Natural killer cell (primary cell): ENCODE measurements at regions not wholly inside any gene's neighbourhood (a gene's known extent, or its start where the extent isn't known, plus 50 kb on each side); places are given as distances from the start of the nearest gene placed in this dataset.

Experiments used
- ATAC-seq, 3 donors: fragments of 150-1000 bp in 2 of 3; fragments of 200-7000 bp in 1 of 3; cut with Tn5 transposase; 1 replicate in 1 of 3; 2 replicates in 2 of 3; pipeline ENCODE4 v1.10.0; 2021; ENCODE audit warnings: mild to moderate bottlenecking in 2 of 3, moderate library complexity in 2 of 3
- DNase-seq, 2 donors: peaks; one replicate each; pipeline versions ENCODE4 v3.0.0 to v3.0.0-alpha.2; 2013 to 2021; ENCODE audit warnings: mixed read lengths in 1 of 2
- H3K27ac ChIP-seq: one replicate; pipeline ENCODE4 v1.5.1; 2013; ENCODE audit warnings: mild to moderate bottlenecking, low read length
- H3K27me3 ChIP-seq: one replicate; pipeline ENCODE4 v1.6.1; 2013; ENCODE audit warnings: low read length; ENCODE audit not compliant: control insufficient read depth, insufficient read depth
- H3K36me3 ChIP-seq: one replicate; pipeline ENCODE4 v1.6.1; 2013; ENCODE audit warnings: low read length; ENCODE audit not compliant: control insufficient read depth, insufficient read depth
- H3K4me1 ChIP-seq: one replicate; pipeline ENCODE4 v1.6.1; 2013; ENCODE audit warnings: low read length; ENCODE audit not compliant: control insufficient read depth, insufficient read depth
- H3K4me3 ChIP-seq: one replicate; pipeline ENCODE4 v1.5.1; 2013; ENCODE audit warnings: low read length
- H3K9me3 ChIP-seq: one replicate; pipeline ENCODE4 v1.6.1; 2013; ENCODE audit warnings: low read length; ENCODE audit not compliant: control insufficient read depth, insufficient read depth
- H3K27ac Mint-ChIP-seq, 2 donors: one replicate each; pipeline ENCODE4 v1.8.0; 2022; ENCODE audit warnings: mild to moderate bottlenecking in 2 of 2, mixed read lengths in 2 of 2, moderate library complexity in 1 of 2
- H3K27me3 Mint-ChIP-seq, 2 donors: one replicate each; pipeline ENCODE4 v1.8.0; 2022; ENCODE audit warnings: low read depth in 2 of 2, mixed read lengths in 2 of 2
- H3K36me3 Mint-ChIP-seq: one replicate; pipeline ENCODE4 v1.8.0; 2022; ENCODE audit warnings: mixed read lengths
- H3K4me1 Mint-ChIP-seq, 2 donors: one replicate each; pipeline ENCODE4 v1.8.0; 2022; ENCODE audit warnings: mixed read lengths in 2 of 2
- H3K4me3 Mint-ChIP-seq: one replicate; pipeline ENCODE4 v1.8.0; 2022; ENCODE audit warnings: mild to moderate bottlenecking, moderate library complexity, mixed read lengths
- H3K9me3 Mint-ChIP-seq, 2 donors: one replicate each; pipeline ENCODE4 v1.8.0; 2022; ENCODE audit warnings: mixed read lengths in 2 of 2
- WGBS: methylation state at CpG from one replicate; pipeline ENCODE4 v1.1.7; 2013; ENCODE audit warnings: missing lambda C conversion rate; ENCODE audit not compliant: insufficient coverage; 5-methylcytosine and 5-hydroxymethylcytosine counted together
- intact Hi-C: fragments of 100-400 bp; cut with micrococcal nuclease; formaldehyde crosslinking; loops from one replicate; pipeline ENCODE4 v1.14.2; 2022
- TF ChIP-seq, protein P1 (sequence below): fragments of 200-600 bp; IDR thresholded peaks from one replicate; pipeline ENCODE4 v1.8.0; 2022; ENCODE audit warnings: antibody characterized with exemption

DNA sequence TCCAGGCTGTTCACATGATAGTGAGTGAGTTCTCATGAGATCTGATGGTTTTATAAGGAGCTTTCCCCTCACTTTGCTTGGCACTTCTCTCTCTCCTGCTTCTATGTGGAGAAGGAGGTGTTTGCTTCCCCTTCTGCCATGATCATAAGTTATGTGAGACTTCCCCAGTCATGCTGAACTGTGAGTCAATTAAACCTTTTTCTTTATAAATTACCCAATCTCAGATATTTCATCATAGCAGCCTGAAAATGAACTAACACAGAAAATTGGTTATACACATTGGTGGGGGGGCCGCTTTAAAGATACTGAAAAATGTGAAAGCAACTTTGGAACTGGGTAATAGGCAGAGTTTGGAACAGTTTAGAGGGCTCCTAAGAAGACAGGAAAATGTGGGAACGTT, 741.1 kb upstream of the LUZP2 start:
- ATAC-seq: no peak
- H3K27ac Mint-ChIP-seq: no peak overlapping the region
- no peaks in the 10 kb centered on the region for H3K4me1 Mint-ChIP-seq
- H3K9me3 Mint-ChIP-seq: no peaks in the 10 kb centered on the region
- whole genome bisulfite sequencing: 75% methylated on average over 2 of the region's 2 CpGs
- no peak for DNase-seq
- Histone ChIP-seq H3K27me3 (no peaks in the 10 kb centered on the region), H3K4me1 (no peaks in the 10 kb centered on the region), H3K9me3 (peaks cover 2% of the 10 kb centered on the region), H3K27ac (no peak overlapping the region), H3K4me3 (no peak overlapping the region), H3K36me3 (no peaks in the 10 kb centered on the region)
- H3K36me3 Mint-ChIP-seq: no peaks in the 10 kb centered on the region
- intact Hi-C loops: no loop called here
- no peak overlapping the region for H3K4me3 Mint-ChIP-seq
- H3K27me3 Mint-ChIP-seq: no peaks in the 10 kb centered on the region
- TF ChIP-seq, protein P1, sequence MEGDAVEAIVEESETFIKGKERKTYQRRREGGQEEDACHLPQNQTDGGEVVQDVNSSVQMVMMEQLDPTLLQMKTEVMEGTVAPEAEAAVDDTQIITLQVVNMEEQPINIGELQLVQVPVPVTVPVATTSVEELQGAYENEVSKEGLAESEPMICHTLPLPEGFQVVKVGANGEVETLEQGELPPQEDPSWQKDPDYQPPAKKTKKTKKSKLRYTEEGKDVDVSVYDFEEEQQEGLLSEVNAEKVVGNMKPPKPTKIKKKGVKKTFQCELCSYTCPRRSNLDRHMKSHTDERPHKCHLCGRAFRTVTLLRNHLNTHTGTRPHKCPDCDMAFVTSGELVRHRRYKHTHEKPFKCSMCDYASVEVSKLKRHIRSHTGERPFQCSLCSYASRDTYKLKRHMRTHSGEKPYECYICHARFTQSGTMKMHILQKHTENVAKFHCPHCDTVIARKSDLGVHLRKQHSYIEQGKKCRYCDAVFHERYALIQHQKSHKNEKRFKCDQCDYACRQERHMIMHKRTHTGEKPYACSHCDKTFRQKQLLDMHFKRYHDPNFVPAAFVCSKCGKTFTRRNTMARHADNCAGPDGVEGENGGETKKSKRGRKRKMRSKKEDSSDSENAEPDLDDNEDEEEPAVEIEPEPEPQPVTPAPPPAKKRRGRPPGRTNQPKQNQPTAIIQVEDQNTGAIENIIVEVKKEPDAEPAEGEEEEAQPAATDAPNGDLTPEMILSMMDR: no peak

DNA sequence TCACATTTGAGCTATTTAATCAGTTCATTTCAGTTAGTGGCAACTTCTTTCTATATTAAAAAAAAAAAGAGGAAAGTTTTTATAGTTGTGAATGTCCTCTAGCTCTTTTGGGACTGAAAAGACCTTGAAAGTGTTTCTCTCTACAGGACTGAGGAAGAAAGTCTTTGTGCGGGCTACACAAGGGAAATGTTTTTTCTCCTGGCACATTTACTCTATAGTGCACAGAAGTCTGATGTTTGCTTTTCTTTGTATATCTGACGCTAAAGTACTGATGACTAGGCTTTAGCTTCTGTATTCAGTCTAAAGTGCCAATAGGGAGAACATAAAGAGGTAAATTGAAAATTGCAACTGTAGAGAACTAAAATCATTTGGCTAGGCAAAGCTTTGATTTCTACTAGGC, 737.4 kb upstream of the LUZP2 start:
- TF ChIP-seq, protein P1: no peak
- Mint-ChIP-seq H3K4me1 (no peaks in the 10 kb centered on the region), H3K36me3 (no peaks in the 10 kb centered on the region), H3K4me3 (no peak overlapping the region), H3K27me3 (no peaks in the 10 kb centered on the region), H3K9me3 (peaks cover 0 to 2% of the 10 kb centered on the region in 2 donors), H3K27ac (no peak overlapping the region)
- Histone ChIP-seq H3K36me3 (no peaks in the 10 kb centered on the region), H3K4me3 (no peak overlapping the region), H3K27me3 (no peaks in the 10 kb centered on the region), H3K27ac (no peak overlapping the region), H3K4me1 (no peaks in the 10 kb centered on the region), H3K9me3 (peaks cover 2% of the 10 kb centered on the region)
- ATAC-seq (no peak), DNase-seq (no peak)
- 85% methylated on average over 2 of the region's 2 CpGs for WGBS
- intact Hi-C loops: no loop called here

DNA sequence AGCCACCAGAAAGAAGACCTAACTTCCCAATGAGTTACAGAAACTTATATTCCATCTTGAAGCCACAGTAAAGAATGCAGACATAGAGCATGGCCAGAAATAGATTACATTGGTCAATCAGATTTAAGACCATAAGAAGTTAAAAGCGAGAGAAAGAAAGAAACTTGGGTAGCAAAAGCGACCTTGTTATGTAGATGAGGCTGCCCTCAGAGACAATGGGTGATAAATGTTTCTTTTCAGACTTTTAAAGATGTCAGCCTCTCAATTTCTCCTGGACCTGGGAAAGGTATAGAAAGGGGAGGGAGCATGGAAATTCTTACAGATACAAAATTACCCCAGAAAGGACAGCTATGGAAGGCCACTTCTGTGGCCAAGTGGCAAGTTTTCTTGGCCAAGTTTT, 732.6 kb upstream of the LUZP2 start:
- 92% methylated on average over 2 of the region's 2 CpGs for WGBS
- H3K4me1 ChIP-seq: no peaks in the 10 kb centered on the region
- H3K9me3 Mint-ChIP-seq: peaks cover 0 to 2% of the 10 kb centered on the region in 2 donors
- ATAC-seq (no peak), DNase-seq (no peak)
- intact Hi-C loops: no loop called here
- H3K36me3 Mint-ChIP-seq: no peaks in the 10 kb centered on the region
- no peak overlapping the region for H3K4me3 ChIP-seq
- no peaks in the 10 kb centered on the region for H3K4me1 Mint-ChIP-seq
- H3K27ac ChIP-seq: no peak overlapping the region
- H3K9me3 ChIP-seq: no peaks in the 10 kb centered on the region
- no peaks in the 10 kb centered on the region for H3K27me3 ChIP-seq
- no peaks in the 10 kb centered on the region for H3K36me3 ChIP-seq
- no peaks in the 10 kb centered on the region for H3K27me3 Mint-ChIP-seq
- H3K4me3 Mint-ChIP-seq: no peak overlapping the region
- no peak overlapping the region for H3K27ac Mint-ChIP-seq
- TF ChIP-seq, protein P1: no peak

DNA sequence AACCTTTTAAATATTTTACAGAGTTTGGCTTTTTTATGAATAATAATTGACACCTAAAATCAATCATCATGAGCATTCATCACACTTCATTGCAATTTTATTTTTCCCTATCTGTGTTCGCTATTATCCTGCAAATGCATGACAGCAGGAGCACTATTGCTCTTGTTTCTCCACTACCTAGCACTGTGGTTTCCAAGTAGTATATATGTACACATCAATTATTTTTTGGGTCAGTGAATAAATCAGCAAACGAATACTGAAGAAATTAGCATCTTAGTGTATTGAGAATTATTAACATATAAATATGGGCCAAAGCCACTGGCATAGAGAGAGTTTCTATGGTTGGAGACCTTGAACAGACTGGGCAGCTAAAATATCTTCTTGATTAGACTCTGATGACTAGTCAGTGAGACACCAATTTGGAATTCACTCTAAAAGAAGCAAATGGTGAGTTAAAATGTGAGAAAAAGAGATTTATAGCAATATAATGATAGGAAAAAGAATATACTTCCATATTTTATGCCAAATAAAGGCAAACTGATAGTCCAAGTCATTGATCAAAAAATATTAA, 731.1 kb upstream of the LUZP2 start:
- no peaks in the 10 kb centered on the region for H3K9me3 ChIP-seq
- WGBS: 100% methylated on average over 1 of the region's 2 CpGs
- no peaks in the 10 kb centered on the region for H3K36me3 ChIP-seq
- no peaks in the 10 kb centered on the region for H3K27me3 Mint-ChIP-seq
- ATAC-seq (no peak), DNase-seq (no peak)
- intact Hi-C loops: no loop called here
- H3K9me3 Mint-ChIP-seq: peaks cover 0 to 2% of the 10 kb centered on the region in 2 donors
- no peak overlapping the region for H3K4me3 ChIP-seq
- H3K4me1 ChIP-seq: no peaks in the 10 kb centered on the region
- H3K27me3 ChIP-seq: no peaks in the 10 kb centered on the region
- no peak overlapping the region for H3K27ac ChIP-seq
- TF ChIP-seq, protein P1: no peak
- no peak overlapping the region for H3K4me3 Mint-ChIP-seq
- no peak overlapping the region for H3K27ac Mint-ChIP-seq
- no peaks in the 10 kb centered on the region for H3K36me3 Mint-ChIP-seq
- no peaks in the 10 kb centered on the region for H3K4me1 Mint-ChIP-seq
